ENCODE measurements at regions not wholly inside any gene's neighbourhood (a gene's known extent, or its start where the extent isn't known, plus 50 kb on each side); places are given as distances from the start of the nearest gene placed in this dataset.

- POLR2A ChIA-PET, result no interaction called here
- Mint-ChIP-seq H3K4me3 (no peak overlapping the region), H3K36me3 (no peaks in the 10 kb centered on the region), H3K27me3 (peaks cover 2% of the 10 kb centered on the region), H3K9me3 (no peaks in the 10 kb centered on the region), H3K27ac (no peak overlapping the region), H3K4me1 (no peaks in the 10 kb centered on the region)
- no peak for DNase-seq
- no peak for ATAC-seq (ENCODE audit: low read depth)
Measured at GRCh38 chr11:81669935-81670543, 1063.6 kb downstream of the FAM181B start.

GRCh38 chr11:81658722-81659121, 1074.9 kb downstream of the FAM181B start:
- Mint-ChIP-seq H3K9me3 (peaks cover 3% of the 10 kb centered on the region), H3K4me3 (no peak overlapping the region), H3K27me3 (peaks cover 5% of the 10 kb centered on the region), H3K27ac (no peak overlapping the region), H3K4me1 (no peaks in the 10 kb centered on the region), H3K36me3 (no peaks in the 10 kb centered on the region)
- ATAC-seq (ENCODE audit: low read depth) (no peak), DNase-seq (peak; percentile 23)
- POLR2A ChIA-PET, result no interaction called here

GRCh38 chr11:81655351-81655750, 1078.3 kb downstream of the FAM181B start:
- Mint-ChIP-seq H3K27ac (no peak overlapping the region), H3K4me3 (no peak overlapping the region), H3K4me1 (no peaks in the 10 kb centered on the region), H3K36me3 (no peaks in the 10 kb centered on the region), H3K27me3 (peaks cover 9% of the 10 kb centered on the region), H3K9me3 (peaks cover 3% of the 10 kb centered on the region)
- ATAC-seq (ENCODE audit: low read depth), result no peak
- POLR2A ChIA-PET, result no interaction called here
- no peak for DNase-seq

DNA sequence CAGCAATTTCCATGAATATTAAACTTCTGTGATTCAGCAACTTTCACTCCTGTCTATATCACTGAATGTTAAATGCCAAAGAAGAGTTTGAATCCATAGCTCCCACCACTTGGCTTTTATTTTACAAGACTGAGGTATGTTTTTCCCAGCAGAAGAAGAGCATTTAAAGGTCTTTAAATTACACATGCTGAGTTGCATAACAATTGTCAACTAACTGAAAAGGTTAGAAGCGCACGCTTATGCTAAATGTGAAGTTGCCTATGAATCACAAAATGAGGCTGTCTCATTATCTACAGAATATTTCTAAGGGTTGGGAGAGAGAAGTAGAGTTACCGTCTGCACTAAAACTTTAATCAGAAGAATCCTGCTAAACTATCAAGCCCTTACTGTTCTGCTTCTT, 1086.3 kb downstream of the FAM181B start:
- DNase-seq (no peak), ATAC-seq (ENCODE audit: low read depth) (no peak)
- POLR2A ChIA-PET, result no interaction called here
- H3K36me3 Mint-ChIP-seq, result no peaks in the 10 kb centered on the region
- H3K27ac Mint-ChIP-seq, result no peak overlapping the region
- H3K9me3 Mint-ChIP-seq, result no peaks in the 10 kb centered on the region
- no peak overlapping the region for H3K4me3 Mint-ChIP-seq
- no peaks in the 10 kb centered on the region for H3K4me1 Mint-ChIP-seq
- H3K27me3 Mint-ChIP-seq, result peaks cover 35% of the 10 kb centered on the region

DNA sequence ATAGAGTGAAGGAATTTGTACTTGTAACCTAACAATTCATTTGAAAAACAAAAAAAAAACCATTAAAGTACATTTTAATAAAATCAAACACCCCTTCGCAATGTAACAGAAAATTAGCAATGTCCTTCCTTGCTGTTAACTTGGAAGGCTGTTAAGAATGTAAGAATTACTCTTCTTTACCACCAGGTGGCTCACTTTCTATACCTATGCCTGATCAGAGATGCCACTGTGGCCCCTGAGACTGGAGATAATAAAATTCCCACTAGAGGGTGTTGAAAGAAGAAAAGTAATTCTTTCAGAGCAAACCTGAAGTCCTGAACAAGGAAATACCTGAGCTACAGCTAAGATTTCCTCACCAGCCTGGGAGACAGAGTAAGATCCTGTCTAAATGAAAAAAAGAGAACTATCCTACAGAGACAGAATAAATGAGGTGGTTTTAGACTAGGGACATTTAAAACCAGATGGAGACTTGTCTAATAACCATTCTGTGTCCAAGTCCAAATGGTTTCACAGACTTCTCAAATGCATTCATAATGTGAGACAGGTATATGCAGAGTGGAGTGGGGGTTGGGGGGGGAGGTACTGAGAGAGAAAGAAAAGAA, 1089.3 kb downstream of the FAM181B start:
- DNase-seq (no peak), ATAC-seq (ENCODE audit: low read depth) (peak; percentile 58)
- no peaks in the 10 kb centered on the region for H3K36me3 Mint-ChIP-seq
- POLR2A ChIA-PET, result no interaction called here
- H3K4me3 Mint-ChIP-seq, result no peak overlapping the region
- no peaks in the 10 kb centered on the region for H3K4me1 Mint-ChIP-seq
- H3K27ac Mint-ChIP-seq, result no peak overlapping the region
- no peaks in the 10 kb centered on the region for H3K9me3 Mint-ChIP-seq
- peaks cover 30% of the 10 kb centered on the region for H3K27me3 Mint-ChIP-seq

DNA sequence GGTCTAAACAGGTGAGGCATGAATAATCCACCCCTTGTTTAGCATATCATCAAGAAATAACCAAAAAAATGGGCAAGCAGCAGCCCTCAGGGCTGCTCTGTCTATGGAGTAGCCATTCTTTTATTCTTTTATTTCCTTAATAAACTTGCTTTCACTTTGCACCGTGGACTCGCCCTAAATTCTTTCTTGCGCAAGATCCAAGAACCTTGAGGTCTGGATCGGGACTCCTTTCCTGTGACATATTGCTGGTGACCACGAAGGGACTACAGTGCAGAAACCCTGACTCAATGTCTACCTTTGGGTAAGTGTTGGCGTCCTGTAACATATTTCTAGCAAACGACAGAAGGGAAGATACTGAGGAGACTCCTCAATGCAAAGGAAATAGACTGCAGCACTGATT, 1099.2 kb downstream of the FAM181B start:
- Mint-ChIP-seq H3K27ac (no peak overlapping the region), H3K27me3 (no peaks in the 10 kb centered on the region), H3K4me1 (no peaks in the 10 kb centered on the region), H3K4me3 (no peak overlapping the region), H3K36me3 (no peaks in the 10 kb centered on the region), H3K9me3 (no peaks in the 10 kb centered on the region)
- ATAC-seq (ENCODE audit: low read depth), result no peak
- POLR2A ChIA-PET, result no interaction called here
- no peak for DNase-seq

- H3K4me3 Mint-ChIP-seq, result no peak overlapping the region
- POLR2A ChIA-PET, result no interaction called here
- no peak for DNase-seq
- H3K4me1 Mint-ChIP-seq, result no peaks in the 10 kb centered on the region
- H3K9me3 Mint-ChIP-seq, result no peaks in the 10 kb centered on the region
- H3K36me3 Mint-ChIP-seq, result no peaks in the 10 kb centered on the region
- no peak overlapping the region for H3K27ac Mint-ChIP-seq
- no peaks in the 10 kb centered on the region for H3K27me3 Mint-ChIP-seq
- no peak for ATAC-seq (ENCODE audit: low read depth)
Measured at GRCh38 chr11:81602508-81602907, 1131.2 kb downstream of the FAM181B start.

DNA sequence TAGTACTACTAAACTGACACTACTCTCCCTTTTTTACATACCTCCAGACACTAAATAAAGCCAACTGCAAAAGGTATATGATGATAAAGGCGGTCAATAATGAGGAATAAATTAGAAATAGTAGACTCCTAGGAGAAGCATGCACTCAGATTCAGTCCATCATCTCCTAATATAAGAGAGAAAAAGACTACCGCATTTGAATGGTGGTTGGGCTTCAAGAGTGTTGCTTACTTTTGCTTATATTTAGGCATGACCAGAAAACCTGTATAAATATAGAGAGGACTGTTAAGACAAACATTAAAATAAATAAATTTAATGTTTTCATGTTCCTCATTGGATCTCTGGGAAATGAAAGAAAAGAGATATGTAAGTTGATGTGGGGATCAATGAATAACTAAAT, 1137.0 kb downstream of the FAM181B start:
- H3K4me1 Mint-ChIP-seq, result no peaks in the 10 kb centered on the region
- no peak overlapping the region for H3K4me3 Mint-ChIP-seq
- no peaks in the 10 kb centered on the region for H3K36me3 Mint-ChIP-seq
- DNase-seq, result no peak
- no peak for ATAC-seq (ENCODE audit: low read depth)
- no peak overlapping the region for H3K27ac Mint-ChIP-seq
- no peaks in the 10 kb centered on the region for H3K27me3 Mint-ChIP-seq
- POLR2A ChIA-PET, result no interaction called here
- H3K9me3 Mint-ChIP-seq, result no peaks in the 10 kb centered on the region

GRCh38 chr11:81585390-81585933, 1148.2 kb downstream of the FAM181B start:
- Mint-ChIP-seq H3K27me3 (no peaks in the 10 kb centered on the region), H3K4me1 (no peaks in the 10 kb centered on the region), H3K4me3 (no peak overlapping the region), H3K36me3 (no peaks in the 10 kb centered on the region), H3K27ac (no peak overlapping the region), H3K9me3 (no peaks in the 10 kb centered on the region)
- POLR2A ChIA-PET, result no interaction called here
- DNase-seq (no peak), ATAC-seq (ENCODE audit: low read depth) (no peak)

DNA sequence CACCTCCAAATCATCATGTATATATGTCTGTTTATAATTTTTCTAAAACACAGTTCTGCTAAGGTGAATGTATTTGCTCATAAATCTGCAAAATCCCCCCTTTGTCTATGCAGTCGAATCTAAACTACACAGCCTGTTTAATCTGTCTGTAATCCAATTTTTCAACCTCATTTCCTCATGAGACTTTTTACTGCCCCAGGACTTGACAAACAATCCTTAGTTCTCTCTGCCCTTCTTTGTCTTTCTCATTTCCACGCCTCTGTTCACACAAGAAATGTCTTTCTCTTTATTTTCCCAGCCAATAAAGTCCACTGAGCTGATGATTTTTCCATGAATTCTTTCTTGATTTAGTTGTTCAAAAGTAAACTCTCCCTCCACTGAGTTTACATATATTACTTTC, 1154.3 kb downstream of the FAM181B start:
- POLR2A ChIA-PET, result no interaction called here
- DNase-seq (no peak), ATAC-seq (ENCODE audit: low read depth) (no peak)
- Mint-ChIP-seq H3K4me1 (no peaks in the 10 kb centered on the region), H3K27ac (no peak overlapping the region), H3K36me3 (no peaks in the 10 kb centered on the region), H3K4me3 (no peak overlapping the region), H3K9me3 (no peaks in the 10 kb centered on the region), H3K27me3 (no peaks in the 10 kb centered on the region)

DNA sequence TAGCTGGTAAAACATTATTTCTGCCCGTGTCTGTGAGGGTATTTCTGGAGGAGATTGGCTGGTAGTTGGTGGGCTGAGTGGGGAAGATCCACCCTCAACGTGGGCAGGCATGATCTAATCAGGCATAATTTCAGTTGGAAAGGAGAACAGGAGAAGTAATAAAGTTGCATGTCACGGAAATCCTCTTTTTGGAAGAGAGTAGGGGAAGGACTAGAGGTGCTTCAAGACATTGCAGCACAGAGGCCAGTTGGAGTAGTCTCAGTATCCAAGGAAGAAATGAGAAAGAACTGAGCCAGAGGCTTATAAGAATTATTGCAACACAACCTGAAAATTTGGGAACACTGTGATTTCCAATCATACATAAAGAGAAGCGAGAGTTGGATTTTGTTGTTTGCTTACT, 1155.1 kb downstream of the FAM181B start:
- no peaks in the 10 kb centered on the region for H3K9me3 Mint-ChIP-seq
- no peaks in the 10 kb centered on the region for H3K4me1 Mint-ChIP-seq
- ATAC-seq (ENCODE audit: low read depth) (no peak), DNase-seq (no peak)
- no peaks in the 10 kb centered on the region for H3K36me3 Mint-ChIP-seq
- no peak overlapping the region for H3K4me3 Mint-ChIP-seq
- POLR2A ChIA-PET, result no interaction called here
- no peaks in the 10 kb centered on the region for H3K27me3 Mint-ChIP-seq
- no peak overlapping the region for H3K27ac Mint-ChIP-seq

GRCh38 chr11:81574301-81574700, 1159.4 kb downstream of the FAM181B start:
- H3K9me3 Mint-ChIP-seq, result no peaks in the 10 kb centered on the region
- H3K4me1 Mint-ChIP-seq, result no peaks in the 10 kb centered on the region
- no peak overlapping the region for H3K27ac Mint-ChIP-seq
- H3K36me3 Mint-ChIP-seq, result no peaks in the 10 kb centered on the region
- no peaks in the 10 kb centered on the region for H3K27me3 Mint-ChIP-seq
- DNase-seq (no peak), ATAC-seq (ENCODE audit: low read depth) (no peak)
- POLR2A ChIA-PET, result no interaction called here
- no peak overlapping the region for H3K4me3 Mint-ChIP-seq

DNA sequence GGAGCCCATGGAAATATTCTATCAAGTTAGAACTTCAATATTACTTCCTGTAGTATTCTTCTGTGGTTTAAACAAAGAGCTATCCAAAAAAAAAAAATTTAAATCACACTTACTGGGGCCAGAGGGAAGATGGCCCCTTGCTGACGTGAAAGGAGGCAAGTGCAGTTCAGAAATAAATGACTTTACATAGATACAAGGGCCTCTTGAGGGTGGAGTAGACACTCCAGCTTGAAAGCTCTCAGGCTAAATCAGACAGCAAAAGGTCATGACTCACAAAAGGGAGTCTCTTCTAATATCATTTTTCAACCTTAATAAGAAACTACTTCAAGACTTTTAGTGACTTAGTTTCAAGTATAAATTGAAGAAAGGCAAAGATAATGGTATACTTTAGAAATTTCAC, 1160.3 kb downstream of the FAM181B start:
- POLR2A ChIA-PET, result no interaction called here
- no peaks in the 10 kb centered on the region for H3K4me1 Mint-ChIP-seq

GRCh38 chr11:81570669-81571068, 1163.0 kb downstream of the FAM181B start:
- Mint-ChIP-seq H3K4me3 (no peak overlapping the region), H3K36me3 (no peaks in the 10 kb centered on the region), H3K4me1 (no peaks in the 10 kb centered on the region), H3K27ac (no peak overlapping the region), H3K27me3 (no peaks in the 10 kb centered on the region), H3K9me3 (no peaks in the 10 kb centered on the region)
- DNase-seq (no peak), ATAC-seq (ENCODE audit: low read depth) (no peak)
- POLR2A ChIA-PET, result no interaction called here

More for the DNA sequence above, 1160.3 kb downstream of the FAM181B start:
- Mint-ChIP-seq H3K27me3 (no peaks in the 10 kb centered on the region), H3K4me3 (no peak overlapping the region), H3K36me3 (no peaks in the 10 kb centered on the region), H3K9me3 (no peaks in the 10 kb centered on the region), H3K27ac (no peak overlapping the region)
- ATAC-seq (ENCODE audit: low read depth), result no peak
- no peak for DNase-seq
